Nephron progenitor cell (in vitro differentiated cells): ENCODE measurements at regions not wholly inside any gene's neighbourhood (a gene's known extent, or its start where the extent isn't known, plus 50 kb on each side); places are given as distances from the start of the nearest gene placed in this dataset.

Experiments
- DNase-seq: peaks from one replicate; pipeline ENCODE4 v3.0.0; 2021
- H3K27ac Mint-ChIP-seq: 2 replicates; pipeline ENCODE4 v1.8.0; 2021; ENCODE audit warnings: mild to moderate bottlenecking, moderate library complexity, mixed read lengths
- H3K27me3 Mint-ChIP-seq: 2 replicates; pipeline ENCODE4 v1.8.0; 2021; ENCODE audit warnings: mild to moderate bottlenecking, low read depth, mixed read lengths; ENCODE audit not compliant: poor library complexity
- H3K36me3 Mint-ChIP-seq: 2 replicates; pipeline ENCODE4 v1.8.0; 2021; ENCODE audit warnings: low read depth, mixed read lengths
- H3K4me1 Mint-ChIP-seq: 2 replicates; pipeline ENCODE4 v1.8.0; 2021; ENCODE audit warnings: mixed read lengths
- H3K4me3 Mint-ChIP-seq: 2 replicates; pipeline ENCODE4 v1.8.0; 2021; ENCODE audit warnings: mild to moderate bottlenecking, moderate library complexity, mixed read lengths
- H3K9me3 Mint-ChIP-seq: 2 replicates; pipeline ENCODE4 v1.8.0; 2021; ENCODE audit warnings: mild to moderate bottlenecking, moderate library complexity, mixed read lengths
- TF ChIP-seq, protein P1 (sequence below): fragments of 200-600 bp; sonication (generic); IDR thresholded peaks from 2 replicates; pipeline ENCODE4 v1.5.0; 2021; ENCODE audit warnings: antibody characterized with exemption

DNA sequence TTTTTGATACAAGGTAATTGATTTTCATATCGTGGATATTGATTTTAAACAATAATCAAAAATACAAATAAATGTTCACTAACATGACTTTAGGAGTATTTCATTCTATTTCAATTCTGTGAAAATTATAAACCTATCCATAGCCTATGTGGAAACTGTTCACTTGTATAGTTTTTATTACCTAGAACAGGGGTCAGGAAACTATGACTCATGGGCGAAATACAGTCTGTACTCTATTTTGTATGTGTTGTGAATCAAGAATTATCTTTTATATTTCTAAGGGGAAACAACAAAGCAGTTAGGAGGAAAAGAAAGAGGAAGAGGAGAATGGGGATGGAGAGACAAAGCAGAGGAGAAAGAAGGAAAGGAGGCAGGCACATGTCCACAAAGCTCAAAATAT is 181.7 kb upstream of the VRK2 start:
- Mint-ChIP-seq H3K27ac (no peak overlapping the region), H3K9me3 (no peaks in the 10 kb centered on the region), H3K36me3 (no peaks in the 10 kb centered on the region), H3K27me3 (no peaks in the 10 kb centered on the region), H3K4me1 (peaks cover 5% of the 10 kb centered on the region), H3K4me3 (no peak overlapping the region)
- DNase-seq, result no peak
- TF ChIP-seq, protein P1, sequence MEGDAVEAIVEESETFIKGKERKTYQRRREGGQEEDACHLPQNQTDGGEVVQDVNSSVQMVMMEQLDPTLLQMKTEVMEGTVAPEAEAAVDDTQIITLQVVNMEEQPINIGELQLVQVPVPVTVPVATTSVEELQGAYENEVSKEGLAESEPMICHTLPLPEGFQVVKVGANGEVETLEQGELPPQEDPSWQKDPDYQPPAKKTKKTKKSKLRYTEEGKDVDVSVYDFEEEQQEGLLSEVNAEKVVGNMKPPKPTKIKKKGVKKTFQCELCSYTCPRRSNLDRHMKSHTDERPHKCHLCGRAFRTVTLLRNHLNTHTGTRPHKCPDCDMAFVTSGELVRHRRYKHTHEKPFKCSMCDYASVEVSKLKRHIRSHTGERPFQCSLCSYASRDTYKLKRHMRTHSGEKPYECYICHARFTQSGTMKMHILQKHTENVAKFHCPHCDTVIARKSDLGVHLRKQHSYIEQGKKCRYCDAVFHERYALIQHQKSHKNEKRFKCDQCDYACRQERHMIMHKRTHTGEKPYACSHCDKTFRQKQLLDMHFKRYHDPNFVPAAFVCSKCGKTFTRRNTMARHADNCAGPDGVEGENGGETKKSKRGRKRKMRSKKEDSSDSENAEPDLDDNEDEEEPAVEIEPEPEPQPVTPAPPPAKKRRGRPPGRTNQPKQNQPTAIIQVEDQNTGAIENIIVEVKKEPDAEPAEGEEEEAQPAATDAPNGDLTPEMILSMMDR, result no peak

- H3K9me3 Mint-ChIP-seq, result no peaks in the 10 kb centered on the region
- H3K4me3 Mint-ChIP-seq, result no peak overlapping the region
- H3K27me3 Mint-ChIP-seq, result no peaks in the 10 kb centered on the region
- TF ChIP-seq, protein P1, result no peak
- peaks cover 8% of the 10 kb centered on the region for H3K4me1 Mint-ChIP-seq
- no peak overlapping the region for H3K27ac Mint-ChIP-seq
- DNase-seq, result no peak
- no peaks in the 10 kb centered on the region for H3K36me3 Mint-ChIP-seq
Observed at GRCh38 chr2:57867730-57868129, 178.9 kb upstream of the VRK2 start.

- DNase-seq, result no peak
- no peaks in the 10 kb centered on the region for H3K27me3 Mint-ChIP-seq
- no peaks in the 10 kb centered on the region for H3K9me3 Mint-ChIP-seq
Observed at GRCh38 chr2:57868619-57869139, 177.9 kb upstream of the VRK2 start.

DNA sequence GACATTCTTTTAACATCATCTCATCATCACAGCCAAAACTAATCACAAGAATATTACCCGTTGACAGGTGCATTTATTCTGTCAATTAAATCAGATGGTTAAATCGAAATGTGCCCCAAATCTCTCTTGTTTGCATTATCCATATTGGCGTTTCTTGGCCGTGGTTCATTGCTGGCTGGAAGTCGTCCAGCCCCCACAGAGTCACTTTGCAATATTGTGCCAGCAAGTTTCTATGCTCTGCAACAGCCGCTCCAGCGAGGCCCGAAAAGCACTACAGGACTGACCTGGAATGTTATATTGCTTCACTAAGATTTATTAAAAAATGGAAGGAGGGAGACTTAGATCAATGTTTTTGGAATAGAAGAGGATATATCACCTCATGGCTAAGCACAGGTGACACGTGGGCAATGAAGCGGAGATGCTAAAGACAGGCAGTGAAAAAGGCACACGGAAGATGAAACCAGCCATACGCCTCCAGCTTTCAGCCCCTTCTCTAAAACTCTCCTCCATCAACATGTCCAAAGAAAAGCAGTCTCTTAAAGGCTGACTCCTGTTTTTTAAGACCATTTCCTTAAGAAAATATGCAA is 176.8 kb upstream of the VRK2 start:
- peak overlapping the region; percentile 21 for H3K27ac Mint-ChIP-seq
- H3K4me3 Mint-ChIP-seq, result no peak overlapping the region
- H3K27me3 Mint-ChIP-seq, result no peaks in the 10 kb centered on the region
- H3K4me1 Mint-ChIP-seq, result peaks cover 4% of the 10 kb centered on the region
- H3K36me3 Mint-ChIP-seq, result no peaks in the 10 kb centered on the region
- TF ChIP-seq, protein P1, result no peak
- no peaks in the 10 kb centered on the region for H3K9me3 Mint-ChIP-seq
- no peak for DNase-seq

More at GRCh38 chr2:57868619-57869139, 177.9 kb upstream of the VRK2 start:
- TF ChIP-seq, protein P1, result no peak
- H3K27ac Mint-ChIP-seq, result no peak overlapping the region
- H3K36me3 Mint-ChIP-seq, result no peaks in the 10 kb centered on the region
- peaks cover 4% of the 10 kb centered on the region for H3K4me1 Mint-ChIP-seq
- no peak overlapping the region for H3K4me3 Mint-ChIP-seq

GRCh38 chr2:57876313-57876712 is 170.3 kb upstream of the VRK2 start:
- H3K36me3 Mint-ChIP-seq, result no peaks in the 10 kb centered on the region
- no peak overlapping the region for H3K27ac Mint-ChIP-seq
- TF ChIP-seq, protein P1, result no peak
- no peaks in the 10 kb centered on the region for H3K4me1 Mint-ChIP-seq
- DNase-seq, result no peak
- H3K4me3 Mint-ChIP-seq, result no peak overlapping the region
- H3K27me3 Mint-ChIP-seq, result no peaks in the 10 kb centered on the region
- no peaks in the 10 kb centered on the region for H3K9me3 Mint-ChIP-seq

GRCh38 chr2:57877811-57878170 is 168.8 kb upstream of the VRK2 start:
- Mint-ChIP-seq H3K4me3 (no peak overlapping the region), H3K27me3 (no peaks in the 10 kb centered on the region), H3K9me3 (no peaks in the 10 kb centered on the region), H3K4me1 (no peaks in the 10 kb centered on the region), H3K36me3 (no peaks in the 10 kb centered on the region), H3K27ac (no peak overlapping the region)
- no peak for DNase-seq
- TF ChIP-seq, protein P1, result no peak
